ENCODE measurements at regions not wholly inside any gene's neighbourhood (a gene's known extent, or its start where the extent isn't known, plus 50 kb on each side); places are given as distances from the start of the nearest gene placed in this dataset.

DNA sequence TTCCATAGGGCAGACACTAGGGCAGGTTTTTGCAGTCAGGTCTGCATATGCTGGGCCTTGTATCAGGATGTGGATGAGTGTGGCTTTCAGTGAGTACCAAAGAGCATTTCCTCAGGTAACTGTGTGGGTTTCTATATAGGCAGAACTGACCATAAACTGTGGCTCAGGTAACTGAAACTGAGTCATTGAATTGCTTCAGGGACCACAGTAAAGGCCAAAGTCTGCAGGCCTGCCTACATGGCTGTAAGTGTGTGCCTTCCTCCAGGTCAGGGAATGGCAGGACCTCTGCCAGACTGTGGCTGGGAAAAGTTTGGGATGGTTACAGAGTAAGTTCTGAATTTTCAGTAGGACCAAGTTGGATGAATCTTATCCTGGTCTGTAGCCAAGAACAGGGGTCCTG, 85.6 kb downstream of the ZNF486 start:
- H3K36me3 ChIP-seq (ENCODE audit: control insufficient read depth in 2 of 2, insufficient read depth in 1 of 2, low read length in 2 of 2), result no peaks in the 10 kb centered on the region
- H3K4me1 ChIP-seq (ENCODE audit: control insufficient read depth, insufficient read depth, low read length), result no peaks in the 10 kb centered on the region
- no peak overlapping the region for H3K27ac ChIP-seq (ENCODE audit: extremely low read depth, low read depth, low read length)
- no peaks in the 10 kb centered on the region for H3K9me3 ChIP-seq (ENCODE audit: control insufficient read depth, insufficient read depth, low read depth, low read length)
- ChIA-PET CTCF (no interaction called here), POLR2A (no interaction called here)
- TF ChIP-seq PRDM10 (tag by site-specific recombination; IDR thresholded peaks at IDR 0.05) (no peak), ZNF843 (tag by site-specific recombination; IDR thresholded peaks at IDR 0.05) (no peak)
- no peak overlapping the region for H3K4me3 ChIP-seq (ENCODE audit: low read depth, low read length)

DNA sequence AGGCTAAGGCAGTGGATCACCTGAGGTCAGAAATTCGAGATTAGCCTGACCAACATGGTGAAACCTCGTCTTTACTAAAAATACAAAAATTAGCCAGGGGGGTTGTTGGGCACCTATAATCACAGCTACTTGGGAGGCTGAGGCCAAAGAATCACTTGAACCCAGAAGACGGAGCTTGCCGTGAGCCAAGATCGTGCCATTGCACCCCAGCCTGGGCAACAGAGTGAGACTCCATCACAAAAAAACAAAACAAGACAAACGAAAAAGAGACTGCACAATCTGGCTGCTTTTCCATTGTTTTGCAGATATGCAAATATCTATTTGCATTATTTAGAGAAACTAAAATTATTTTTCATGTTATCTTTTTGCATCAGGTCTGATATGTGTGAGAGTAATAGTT, 83.6 kb downstream of the ZNF486 start:
- ChIA-PET POLR2A (no interaction called here), CTCF (no interaction called here)
- Histone ChIP-seq H3K9me3 (ENCODE audit: control insufficient read depth, insufficient read depth, low read depth, low read length) (no peaks in the 10 kb centered on the region), H3K27ac (ENCODE audit: extremely low read depth, low read depth, low read length) (no peak overlapping the region), H3K4me3 (ENCODE audit: low read depth, low read length) (no peak overlapping the region), H3K4me1 (ENCODE audit: control insufficient read depth, insufficient read depth, low read length) (no peaks in the 10 kb centered on the region), H3K36me3 (ENCODE audit: control insufficient read depth in 2 of 2, insufficient read depth in 1 of 2, low read length in 2 of 2) (no peaks in the 10 kb centered on the region)
- TF ChIP-seq HOXA7 (CRISPR knock-in tag; IDR thresholded peaks at IDR 0.05; ENCODE audit: borderline replicate concordance), result no peak
- no peak for TF ChIP-seq ZEB2 (tag by site-specific recombination; IDR thresholded peaks at IDR 0.05)
- TF ChIP-seq, protein P1, sequence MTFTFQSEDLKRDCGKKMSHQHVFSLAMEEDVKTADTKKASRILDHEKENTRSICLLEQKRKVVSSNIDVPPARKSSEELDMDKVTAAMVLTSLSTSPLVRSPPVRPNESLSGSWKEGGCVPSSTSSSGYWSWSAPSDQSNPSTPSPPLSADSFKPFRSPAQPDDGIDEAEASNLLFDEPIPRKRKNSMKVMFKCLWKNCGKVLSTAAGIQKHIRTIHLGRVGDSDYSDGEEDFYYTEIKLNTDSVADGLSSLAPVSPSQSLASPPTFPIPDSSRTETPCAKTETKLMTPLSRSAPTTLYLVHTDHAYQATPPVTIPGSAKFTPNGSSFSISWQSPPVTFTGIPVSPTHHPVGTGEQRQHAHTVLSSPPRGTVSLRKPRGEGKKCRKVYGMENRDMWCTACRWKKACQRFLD (tag by site-specific recombination; IDR thresholded peaks at IDR 0.05), result no peak
- no peak for TF ChIP-seq ZNF133 (tag by site-specific recombination; IDR thresholded peaks at IDR 0.05)
- TF ChIP-seq, protein P2, sequence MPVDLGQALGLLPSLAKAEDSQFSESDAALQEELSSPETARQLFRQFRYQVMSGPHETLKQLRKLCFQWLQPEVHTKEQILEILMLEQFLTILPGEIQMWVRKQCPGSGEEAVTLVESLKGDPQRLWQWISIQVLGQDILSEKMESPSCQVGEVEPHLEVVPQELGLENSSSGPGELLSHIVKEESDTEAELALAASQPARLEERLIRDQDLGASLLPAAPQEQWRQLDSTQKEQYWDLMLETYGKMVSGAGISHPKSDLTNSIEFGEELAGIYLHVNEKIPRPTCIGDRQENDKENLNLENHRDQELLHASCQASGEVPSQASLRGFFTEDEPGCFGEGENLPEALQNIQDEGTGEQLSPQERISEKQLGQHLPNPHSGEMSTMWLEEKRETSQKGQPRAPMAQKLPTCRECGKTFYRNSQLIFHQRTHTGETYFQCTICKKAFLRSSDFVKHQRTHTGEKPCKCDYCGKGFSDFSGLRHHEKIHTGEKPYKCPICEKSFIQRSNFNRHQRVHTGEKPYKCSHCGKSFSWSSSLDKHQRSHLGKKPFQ (tag by site-specific recombination; IDR thresholded peaks at IDR 0.05), result no peak
- TF ChIP-seq, protein P3, sequence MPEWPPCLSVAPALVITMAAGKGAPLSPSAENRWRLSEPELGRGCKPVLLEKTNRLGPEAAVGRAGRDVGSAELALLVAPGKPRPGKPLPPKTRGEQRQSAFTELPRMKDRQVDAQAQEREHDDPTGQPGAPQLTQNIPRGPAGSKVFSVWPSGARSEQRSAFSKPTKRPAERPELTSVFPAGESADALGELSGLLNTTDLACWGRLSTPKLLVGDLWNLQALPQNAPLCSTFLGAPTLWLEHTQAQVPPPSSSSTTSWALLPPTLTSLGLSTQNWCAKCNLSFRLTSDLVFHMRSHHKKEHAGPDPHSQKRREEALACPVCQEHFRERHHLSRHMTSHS (tag by site-specific recombination; IDR thresholded peaks at IDR 0.05), result no peak
- TF ChIP-seq, protein P4, sequence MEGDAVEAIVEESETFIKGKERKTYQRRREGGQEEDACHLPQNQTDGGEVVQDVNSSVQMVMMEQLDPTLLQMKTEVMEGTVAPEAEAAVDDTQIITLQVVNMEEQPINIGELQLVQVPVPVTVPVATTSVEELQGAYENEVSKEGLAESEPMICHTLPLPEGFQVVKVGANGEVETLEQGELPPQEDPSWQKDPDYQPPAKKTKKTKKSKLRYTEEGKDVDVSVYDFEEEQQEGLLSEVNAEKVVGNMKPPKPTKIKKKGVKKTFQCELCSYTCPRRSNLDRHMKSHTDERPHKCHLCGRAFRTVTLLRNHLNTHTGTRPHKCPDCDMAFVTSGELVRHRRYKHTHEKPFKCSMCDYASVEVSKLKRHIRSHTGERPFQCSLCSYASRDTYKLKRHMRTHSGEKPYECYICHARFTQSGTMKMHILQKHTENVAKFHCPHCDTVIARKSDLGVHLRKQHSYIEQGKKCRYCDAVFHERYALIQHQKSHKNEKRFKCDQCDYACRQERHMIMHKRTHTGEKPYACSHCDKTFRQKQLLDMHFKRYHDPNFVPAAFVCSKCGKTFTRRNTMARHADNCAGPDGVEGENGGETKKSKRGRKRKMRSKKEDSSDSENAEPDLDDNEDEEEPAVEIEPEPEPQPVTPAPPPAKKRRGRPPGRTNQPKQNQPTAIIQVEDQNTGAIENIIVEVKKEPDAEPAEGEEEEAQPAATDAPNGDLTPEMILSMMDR (tag by site-specific recombination; IDR thresholded peaks at IDR 0.05), result no peak
- no peak for TF ChIP-seq GLI2 (tag by site-specific recombination; IDR thresholded peaks at IDR 0.05; ENCODE audit: borderline replicate concordance, low read depth)
- no peak for TF ChIP-seq ZNF211 (tag by site-specific recombination; IDR thresholded peaks at IDR 0.05; ENCODE audit: low read depth)
- TF ChIP-seq TRIM28 (IDR thresholded peaks at IDR 0.05; ENCODE audit: borderline replicate concordance, low read length), result no peak
- TF ChIP-seq OVOL3 (tag by site-specific recombination; IDR thresholded peaks at IDR 0.05), result no peak
- no peak for TF ChIP-seq ZFP69B (tag by site-specific recombination; IDR thresholded peaks at IDR 0.05)
- TF ChIP-seq, protein P5, sequence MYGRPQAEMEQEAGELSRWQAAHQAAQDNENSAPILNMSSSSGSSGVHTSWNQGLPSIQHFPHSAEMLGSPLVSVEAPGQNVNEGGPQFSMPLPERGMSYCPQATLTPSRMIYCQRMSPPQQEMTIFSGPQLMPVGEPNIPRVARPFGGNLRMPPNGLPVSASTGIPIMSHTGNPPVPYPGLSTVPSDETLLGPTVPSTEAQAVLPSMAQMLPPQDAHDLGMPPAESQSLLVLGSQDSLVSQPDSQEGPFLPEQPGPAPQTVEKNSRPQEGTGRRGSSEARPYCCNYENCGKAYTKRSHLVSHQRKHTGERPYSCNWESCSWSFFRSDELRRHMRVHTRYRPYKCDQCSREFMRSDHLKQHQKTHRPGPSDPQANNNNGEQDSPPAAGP (tag by site-specific recombination; IDR thresholded peaks at IDR 0.05), result no peak
- no peak for TF ChIP-seq ZNF658 (tag by site-specific recombination; IDR thresholded peaks at IDR 0.05)
- TF ChIP-seq, protein P6, sequence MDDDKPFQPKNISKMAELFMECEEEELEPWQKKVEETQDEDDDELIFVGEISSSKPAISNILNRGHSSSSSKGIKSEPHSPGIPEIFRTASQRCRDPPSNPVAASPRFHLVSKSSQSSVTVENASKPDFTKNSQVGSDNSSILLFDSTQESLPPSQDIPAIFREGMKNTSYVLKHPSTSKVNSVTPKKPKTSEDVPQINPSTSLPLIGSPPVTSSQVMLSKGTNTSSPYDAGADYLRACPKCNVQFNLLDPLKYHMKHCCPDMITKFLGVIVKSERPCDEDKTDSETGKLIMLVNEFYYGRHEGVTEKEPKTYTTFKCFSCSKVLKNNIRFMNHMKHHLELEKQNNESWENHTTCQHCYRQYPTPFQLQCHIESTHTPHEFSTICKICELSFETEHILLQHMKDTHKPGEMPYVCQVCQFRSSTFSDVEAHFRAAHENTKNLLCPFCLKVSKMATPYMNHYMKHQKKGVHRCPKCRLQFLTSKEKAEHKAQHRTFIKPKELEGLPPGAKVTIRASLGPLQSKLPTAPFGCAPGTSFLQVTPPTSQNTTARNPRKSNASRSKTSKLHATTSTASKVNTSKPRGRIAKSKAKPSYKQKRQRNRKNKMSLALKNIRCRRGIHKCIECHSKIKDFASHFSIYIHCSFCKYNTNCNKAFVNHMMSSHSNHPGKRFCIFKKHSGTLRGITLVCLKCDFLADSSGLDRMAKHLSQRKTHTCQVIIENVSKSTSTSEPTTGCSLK (tag by site-specific recombination; IDR thresholded peaks at IDR 0.05), result no peak
- no peak for TF ChIP-seq WT1 (tag by site-specific recombination; IDR thresholded peaks at IDR 0.05)
- no peak for TF ChIP-seq ZBTB7A (tag by site-specific recombination; IDR thresholded peaks at IDR 0.05; ENCODE audit: low read depth)
- no peak for TF ChIP-seq ZNF791 (tag by site-specific recombination; IDR thresholded peaks at IDR 0.05)

Measured in HEK293 (cell line).